ENCODE measurements at regions not wholly inside any gene's neighbourhood (a gene's known extent, or its start where the extent isn't known, plus 50 kb on each side); places are given as distances from the start of the nearest gene placed in this dataset.

DNA sequence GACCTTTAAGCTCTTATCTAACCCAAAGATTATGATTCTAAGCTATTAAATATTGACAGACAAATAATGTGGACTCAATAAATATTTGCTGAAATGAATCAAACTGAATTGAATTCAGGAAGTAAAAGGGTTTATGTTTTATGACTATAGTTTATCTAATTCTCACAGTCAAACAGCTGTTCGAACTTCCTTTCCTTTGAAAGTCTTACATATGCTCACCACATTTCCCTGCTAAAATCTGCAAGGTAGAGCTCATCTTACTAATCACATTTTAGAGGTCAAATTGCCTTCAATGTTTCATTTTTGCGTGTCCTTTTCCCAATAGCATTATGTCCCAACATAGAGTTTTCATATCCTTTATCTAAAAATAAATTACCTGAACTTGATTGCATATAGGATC, 154.9 kb upstream of the PPP1R3A start:
- TF ChIP-seq, protein P1, sequence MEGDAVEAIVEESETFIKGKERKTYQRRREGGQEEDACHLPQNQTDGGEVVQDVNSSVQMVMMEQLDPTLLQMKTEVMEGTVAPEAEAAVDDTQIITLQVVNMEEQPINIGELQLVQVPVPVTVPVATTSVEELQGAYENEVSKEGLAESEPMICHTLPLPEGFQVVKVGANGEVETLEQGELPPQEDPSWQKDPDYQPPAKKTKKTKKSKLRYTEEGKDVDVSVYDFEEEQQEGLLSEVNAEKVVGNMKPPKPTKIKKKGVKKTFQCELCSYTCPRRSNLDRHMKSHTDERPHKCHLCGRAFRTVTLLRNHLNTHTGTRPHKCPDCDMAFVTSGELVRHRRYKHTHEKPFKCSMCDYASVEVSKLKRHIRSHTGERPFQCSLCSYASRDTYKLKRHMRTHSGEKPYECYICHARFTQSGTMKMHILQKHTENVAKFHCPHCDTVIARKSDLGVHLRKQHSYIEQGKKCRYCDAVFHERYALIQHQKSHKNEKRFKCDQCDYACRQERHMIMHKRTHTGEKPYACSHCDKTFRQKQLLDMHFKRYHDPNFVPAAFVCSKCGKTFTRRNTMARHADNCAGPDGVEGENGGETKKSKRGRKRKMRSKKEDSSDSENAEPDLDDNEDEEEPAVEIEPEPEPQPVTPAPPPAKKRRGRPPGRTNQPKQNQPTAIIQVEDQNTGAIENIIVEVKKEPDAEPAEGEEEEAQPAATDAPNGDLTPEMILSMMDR (IDR thresholded peaks at IDR 0.05), result no peak
- TF ChIP-seq EP300 (IDR thresholded peaks at IDR 0.05) (no peak), POLR2AphosphoS5 (IDR thresholded peaks at IDR 0.05) (no peak), POLR2A (IDR thresholded peaks at IDR 0.05) (no peak)
